COLO829 (cell line): ENCODE measurements at regions not wholly inside any gene's neighbourhood (a gene's known extent, or its start where the extent isn't known, plus 50 kb on each side); places are given as distances from the start of the nearest gene placed in this dataset.
A peak's percentile ranks its signal among the peaks of the same experiment; 100 is the strongest.
"Not testable (repeated sequence)": the region's sequence is repeated elsewhere in the genome, so short reads cannot be mapped to it uniquely, and the experiment has no call there.

Source experiments
- DNase-seq: peaks from one replicate; pipeline ENCODE4 v3.0.0; 2012; ENCODE audit warnings: low spot score

- no peak for DNase-seq
Observed at GRCh38 chr20:51305316-51306052, 237.0 kb downstream of the NFATC2 start.

- DNase-seq = no peak
Observed at GRCh38 chr20:51303731-51304670, 238.5 kb downstream of the NFATC2 start.

GRCh38 chr20:51301026-51301425 is 241.5 kb downstream of the NFATC2 start:
- no peak for DNase-seq

- no peak for DNase-seq
Observed at GRCh38 chr20:51300104-51300503, 242.4 kb downstream of the NFATC2 start.

- DNase-seq = no peak
Observed at GRCh38 chr20:51299413-51299812, 243.1 kb downstream of the NFATC2 start.

GRCh38 chr20:51298141-51298749 is 244.3 kb downstream of the NFATC2 start:
- no peak for DNase-seq

GRCh38 chr20:51287628-51288413 is 254.7 kb downstream of the NFATC2 start:
- DNase-seq = no peak

GRCh38 chr20:51286758-51287157 is 255.8 kb downstream of the NFATC2 start:
- DNase-seq = peak; percentile 38

- DNase-seq = no peak
Observed at GRCh38 chr20:51285684-51286083, 256.8 kb downstream of the NFATC2 start.

- no peak for DNase-seq
Observed at GRCh38 chr20:51284871-51285270, 257.6 kb downstream of the NFATC2 start.

GRCh38 chr20:51284176-51284575 is 258.3 kb downstream of the NFATC2 start:
- no peak for DNase-seq

- DNase-seq = no peak
Observed at GRCh38 chr20:51281521-51281920, 258.6 kb upstream of the KCNG1 start.

GRCh38 chr20:51280047-51280446 is 257.1 kb upstream of the KCNG1 start:
- no peak for DNase-seq

- DNase-seq = no peak
Observed at GRCh38 chr20:51277961-51278360, 255.1 kb upstream of the KCNG1 start.

GRCh38 chr20:51276296-51276695 is 253.4 kb upstream of the KCNG1 start:
- DNase-seq = no peak

- no peak for DNase-seq
Observed at GRCh38 chr20:51275826-51276225, 252.9 kb upstream of the KCNG1 start.

- no peak for DNase-seq
Observed at GRCh38 chr20:51275181-51275580, 252.3 kb upstream of the KCNG1 start.

- DNase-seq = no peak
Observed at GRCh38 chr20:51272401-51272800, 249.5 kb upstream of the KCNG1 start.

- DNase-seq = peak; percentile 32
Observed at GRCh38 chr20:51271931-51272330, 249.0 kb upstream of the KCNG1 start.

- not testable (repeated sequence) for DNase-seq
Observed at GRCh38 chr20:51271289-51271688, 248.4 kb upstream of the KCNG1 start.

GRCh38 chr20:51269671-51270070 is 246.8 kb upstream of the KCNG1 start:
- DNase-seq = no peak

GRCh38 chr20:51267679-51268078 is 244.8 kb upstream of the KCNG1 start:
- DNase-seq = no peak
